HG02642 (cell line): ENCODE measurements at regions not wholly inside any gene's neighbourhood (a gene's known extent, or its start where the extent isn't known, plus 50 kb on each side); places are given as distances from the start of the nearest gene placed in this dataset.

ENCODE experiments used
- ATAC-seq: cut with Tn5 transposase; IDR thresholded peaks from one replicate; pipeline ENCODE4 v1.9.1; 2021; ENCODE audit warnings: mild to moderate bottlenecking; ENCODE audit not compliant: unreplicated experiment, poor library complexity

GRCh38 chr1:62978741-62979140 lies 194.8 kb downstream of the ATG4C start:
- ATAC-seq: no peak

- ATAC-seq: no peak
Observed at GRCh38 chr1:62981434-62981833, 197.5 kb downstream of the ATG4C start.

- ATAC-seq: no peak
Observed at GRCh38 chr1:62988867-62989266, 204.9 kb downstream of the ATG4C start.

- no peak for ATAC-seq
Observed at GRCh38 chr1:62989497-62989896, 205.6 kb downstream of the ATG4C start.

DNA sequence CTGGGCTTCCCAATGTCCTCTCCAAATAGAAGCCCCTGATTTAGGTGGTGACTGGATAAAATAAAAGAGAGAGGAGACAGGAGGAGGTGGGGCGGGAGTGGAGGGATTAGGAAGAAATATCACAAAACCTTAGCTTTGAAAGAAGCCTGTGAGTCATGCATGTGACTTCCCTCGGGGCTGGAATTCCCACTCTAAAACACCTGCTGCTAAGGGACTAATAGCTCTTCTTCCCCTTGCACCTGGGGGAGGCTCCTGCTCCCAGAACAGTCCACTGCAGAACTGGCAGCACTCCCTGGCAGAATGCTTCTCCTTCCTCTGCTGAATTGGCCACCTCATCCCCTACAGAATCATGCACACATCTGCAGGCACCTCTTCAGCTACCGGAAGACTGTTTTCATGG lies 207.2 kb downstream of the ATG4C start:
- no peak for ATAC-seq

GRCh38 chr1:62993844-62994243 lies 209.9 kb downstream of the ATG4C start:
- ATAC-seq: no peak

DNA sequence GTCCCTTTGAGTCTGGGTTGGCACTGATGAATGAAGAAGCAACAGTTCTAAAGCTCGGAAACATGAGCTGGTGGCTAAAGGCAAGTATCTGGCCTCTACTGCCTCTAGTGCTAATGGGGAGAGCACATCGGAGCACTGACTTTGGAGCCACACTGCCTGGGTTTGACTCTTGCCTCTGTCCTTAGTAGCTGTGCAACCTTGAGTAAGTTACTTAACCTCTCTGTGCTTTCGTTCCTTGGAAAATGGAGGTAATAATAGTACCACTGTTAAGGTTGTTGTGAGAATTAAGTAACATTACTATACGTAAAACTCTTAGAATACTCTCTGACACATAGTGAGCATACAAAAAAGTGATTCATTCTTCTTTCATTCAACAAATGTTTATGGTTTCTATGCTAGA lies 211.2 kb downstream of the ATG4C start:
- no peak for ATAC-seq

DNA sequence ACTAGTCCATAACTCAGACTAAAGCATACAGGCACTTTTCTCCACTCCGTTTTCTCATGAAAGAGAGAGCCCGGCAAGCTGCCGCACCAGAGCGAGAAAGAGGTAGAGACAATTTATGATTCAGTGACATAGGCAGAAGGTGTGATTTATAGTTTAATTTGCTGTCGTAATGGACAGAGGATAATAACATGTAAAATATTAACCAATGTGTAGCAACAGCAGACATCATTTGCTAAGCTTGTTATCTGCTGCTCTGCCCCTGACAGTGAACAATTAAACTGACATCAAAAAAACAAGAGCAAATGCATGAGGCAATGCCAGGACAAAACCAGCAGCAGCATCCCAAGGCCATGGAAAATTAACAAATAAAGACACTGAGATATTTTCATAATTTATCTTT lies 214.0 kb downstream of the ATG4C start:
- ATAC-seq: no peak

- no peak for ATAC-seq
Observed at GRCh38 chr1:62998845-62999649, 215.1 kb downstream of the ATG4C start.

- no peak for ATAC-seq
Observed at GRCh38 chr1:63000508-63000907, 216.6 kb downstream of the ATG4C start.

DNA sequence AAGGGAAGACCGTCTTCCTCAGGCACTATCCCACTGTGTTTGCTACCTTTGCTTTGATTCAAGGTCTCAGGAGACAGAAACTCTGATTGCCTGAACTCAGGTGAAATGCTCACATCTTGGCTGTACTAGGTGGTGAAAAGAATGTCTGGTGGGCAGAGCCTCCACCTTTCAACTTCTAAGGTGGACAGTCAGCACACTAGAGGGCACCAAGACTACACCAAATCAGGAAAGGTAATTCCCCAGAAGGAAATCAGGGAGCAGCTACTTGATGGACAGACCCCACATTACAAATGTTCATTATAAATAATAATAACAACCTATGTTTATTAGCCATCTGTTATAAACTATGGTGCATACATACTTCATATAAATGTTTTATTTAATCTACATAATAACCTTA lies 220.9 kb downstream of the ATG4C start:
- no peak for ATAC-seq

DNA sequence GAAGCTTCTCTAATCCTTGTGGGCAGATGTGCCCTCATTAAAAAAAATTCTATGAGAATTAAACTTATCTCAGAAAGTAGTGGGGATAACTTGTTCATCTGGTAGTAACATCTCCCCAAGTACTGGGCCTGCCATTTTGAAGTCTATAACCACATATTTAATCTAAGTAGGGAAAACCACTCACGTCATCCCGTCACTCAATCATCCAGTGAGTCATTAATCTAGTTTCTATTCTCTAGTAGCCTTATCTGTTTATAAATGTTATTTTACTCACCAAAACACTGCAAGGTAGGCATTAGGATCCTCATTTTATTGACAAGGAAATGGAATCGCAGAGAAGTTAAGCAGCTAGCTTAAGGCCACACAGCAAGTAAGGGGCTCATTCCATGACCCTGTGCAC lies 221.9 kb downstream of the ATG4C start:
- ATAC-seq: no peak

- ATAC-seq: no peak
Observed at GRCh38 chr1:63009421-63009820, 225.5 kb downstream of the ATG4C start.

- ATAC-seq: no peak
Observed at GRCh38 chr1:63010913-63011660, 227.2 kb downstream of the ATG4C start.

GRCh38 chr1:63012339-63012738 lies 228.4 kb downstream of the ATG4C start:
- ATAC-seq: no peak

GRCh38 chr1:63014267-63014666 lies 230.3 kb downstream of the ATG4C start:
- no peak for ATAC-seq

GRCh38 chr1:63022319-63022718 lies 238.4 kb downstream of the ATG4C start:
- no peak for ATAC-seq

DNA sequence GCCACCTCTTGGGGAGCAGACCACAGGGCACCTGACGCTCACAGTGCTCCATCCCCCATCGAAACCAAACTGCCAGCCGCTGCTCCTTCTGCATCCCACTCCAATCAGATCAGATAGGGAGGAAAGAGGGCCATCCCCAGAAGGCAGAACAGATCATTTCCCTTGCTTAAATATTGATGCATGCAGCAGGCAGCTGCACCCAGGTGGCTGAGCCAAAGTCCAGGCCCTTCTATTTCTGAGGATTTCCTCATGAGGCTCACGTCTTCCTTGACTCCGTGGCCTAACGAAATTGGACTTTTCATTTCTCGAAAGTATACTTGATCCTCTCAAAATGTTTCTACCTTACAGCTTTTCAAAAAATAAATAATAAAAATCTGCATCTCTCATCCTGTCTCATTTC lies 239.2 kb downstream of the ATG4C start:
- no peak for ATAC-seq

DNA sequence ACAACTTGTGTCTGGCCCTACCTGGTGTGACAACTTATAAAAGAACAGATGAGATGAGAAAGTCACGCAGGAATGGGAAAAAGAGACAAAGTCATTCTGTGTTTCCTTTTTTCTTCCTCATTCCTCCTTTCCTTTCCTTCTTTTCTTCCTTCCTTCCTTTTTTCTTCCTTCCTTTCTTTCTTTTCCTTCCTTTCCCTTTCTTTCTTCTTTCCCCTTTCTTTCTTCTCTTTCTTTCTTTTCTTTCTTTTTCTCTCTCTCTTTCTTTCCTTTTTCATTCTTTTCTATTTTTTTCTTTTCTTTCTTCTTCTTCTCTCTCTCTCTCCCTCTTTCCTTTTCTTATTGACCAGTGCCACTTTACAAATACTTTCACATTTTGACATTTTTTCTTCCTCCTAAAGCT lies 239.7 kb downstream of the ATG4C start:
- ATAC-seq: no peak

DNA sequence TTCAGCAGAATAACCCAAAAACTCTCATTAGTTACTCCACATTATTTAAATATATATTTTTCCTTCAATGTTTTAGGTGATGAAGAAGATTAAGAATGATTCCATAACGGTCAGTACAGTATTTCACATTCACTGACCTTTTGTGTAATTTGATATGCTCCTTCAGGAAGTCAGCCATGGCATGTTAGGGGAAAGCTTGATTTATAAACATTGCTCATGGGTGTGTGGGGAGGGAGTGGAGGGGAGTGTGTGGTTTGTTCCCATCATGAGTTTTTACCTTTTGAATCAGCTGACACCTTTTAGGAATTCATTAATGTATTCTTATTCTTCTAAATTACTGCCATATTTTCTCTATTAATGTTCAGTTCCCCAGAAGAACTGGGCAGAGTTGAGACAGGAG lies 240.2 kb downstream of the ATG4C start:
- no peak for ATAC-seq

- no peak for ATAC-seq
Observed at GRCh38 chr1:63027176-63027575, 243.2 kb downstream of the ATG4C start.

- ATAC-seq: no peak
Observed at GRCh38 chr1:63032171-63032570, 248.2 kb downstream of the ATG4C start.
